Left lung (tissue), 4 donors: ENCODE measurements at regions not wholly inside any gene's neighbourhood (a gene's known extent, or its start where the extent isn't known, plus 50 kb on each side); places are given as distances from the start of the nearest gene placed in this dataset.

Experiments
- ATAC-seq: fragments of 200-7000 bp; cut with Tn5 transposase; one replicate; pipeline ENCODE4 v1.9.1; 2020; ENCODE audit warnings: moderate library complexity
- DNase-seq, 4 donors: peaks; one replicate each; pipeline ENCODE4 v3.0.0-alpha.2; 2013 to 2020
- H3K27ac ChIP-seq, 2 donors: fragments of 200-600 bp; sonication (generic) in 1 of 2; one replicate each; pipeline versions ENCODE4 v1.5.0 to v1.8.0; 2020 to 2021
- H3K27me3 ChIP-seq, 2 donors: fragments of 200-600 bp; sonication (generic) in 1 of 2; one replicate each; pipeline versions ENCODE4 v1.5.0 to v1.8.0; 2020 to 2021
- H3K36me3 ChIP-seq, 2 donors: fragments of 200-600 bp; sonication (generic) in 1 of 2; one replicate each; pipeline versions ENCODE4 v1.5.0 to v1.8.0; 2020 to 2021
- H3K4me1 ChIP-seq, 2 donors: fragments of 200-600 bp; one replicate each; pipeline ENCODE4 v1.8.0; 2021
- H3K4me3 ChIP-seq, 2 donors: fragments of 200-600 bp; sonication (generic) in 1 of 2; one replicate each; pipeline versions ENCODE4 v1.5.0 to v1.8.0; 2020 to 2021; ENCODE audit warnings: mild to moderate bottlenecking in 1 of 2
- H3K9me3 ChIP-seq, 2 donors: fragments of 200-600 bp; sonication (generic) in 1 of 2; one replicate each; pipeline versions ENCODE4 v1.5.0 to v1.8.0; 2020 to 2021
- CTCF ChIP-seq, 2 donors: fragments of 200-600 bp; sonication (generic) in 1 of 2; IDR thresholded peaks; one replicate each; pipeline versions ENCODE4 v1.5.0 to v1.8.0; 2021; ENCODE audit warnings: antibody characterized with exemption in 2 of 2
- intact Hi-C, 2 donors: fragments of 100-400 bp; cut with DNase I; formaldehyde crosslinking; loops; one replicate each; pipeline versions ENCODE4 v1.11.2 to v1.14.2; 2022
- donor health status: DM: no; HTN: yes; CAD: no.
- donor health status: DM: no; HTN: no; CAD: no.

- Histone ChIP-seq H3K27ac (no peak overlapping the region), H3K9me3 (peaks cover 0 to 7% of the 10 kb centered on the region in 2 donors), H3K4me1 (no peaks in the 10 kb centered on the region), H3K27me3 (no peaks in the 10 kb centered on the region), H3K4me3 (no peak overlapping the region), H3K36me3 (no peaks in the 10 kb centered on the region)
- DNase-seq (no peak), ATAC-seq (no peak)
- intact Hi-C loops: no loop called here
- TF ChIP-seq CTCF (IDR thresholded peaks at IDR 0.05): no peak
Measured at GRCh38 chr1:211206981-211207380, 52.2 kb upstream of the RCOR3 start.

- TF ChIP-seq CTCF (IDR thresholded peaks at IDR 0.05): no peak
- no peak for ATAC-seq
- no peaks in the 10 kb centered on the region for H3K4me1 ChIP-seq
- H3K27ac ChIP-seq: no peak overlapping the region
- no peak overlapping the region for H3K4me3 ChIP-seq
- peaks cover 0 to 2% of the 10 kb centered on the region in 2 donors for H3K9me3 ChIP-seq
- H3K27me3 ChIP-seq: no peaks in the 10 kb centered on the region
- intact Hi-C loops: no loop called here
- no peak for DNase-seq
- no peaks in the 10 kb centered on the region for H3K36me3 ChIP-seq
Measured at GRCh38 chr1:211200311-211200710, 58.9 kb upstream of the RCOR3 start.

GRCh38 chr1:211198880-211199279 lies 60.3 kb upstream of the RCOR3 start:
- no peak for TF ChIP-seq CTCF (IDR thresholded peaks at IDR 0.05)
- Histone ChIP-seq H3K4me1 (no peaks in the 10 kb centered on the region), H3K27me3 (no peaks in the 10 kb centered on the region), H3K9me3 (peaks cover 0 to 2% of the 10 kb centered on the region in 2 donors), H3K27ac (no peak overlapping the region), H3K4me3 (no peak overlapping the region), H3K36me3 (no peaks in the 10 kb centered on the region)
- DNase-seq (no peak), ATAC-seq (peak; percentile 31)
- intact Hi-C loops: no loop called here

GRCh38 chr1:211198111-211198510 lies 61.1 kb upstream of the RCOR3 start:
- ATAC-seq (peak; percentile 58), DNase-seq (no peak)
- intact Hi-C loops: no loop called here
- Histone ChIP-seq H3K36me3 (no peaks in the 10 kb centered on the region), H3K27me3 (no peaks in the 10 kb centered on the region), H3K27ac (no peak overlapping the region), H3K9me3 (peaks cover 0 to 2% of the 10 kb centered on the region in 2 donors), H3K4me3 (no peak overlapping the region), H3K4me1 (no peaks in the 10 kb centered on the region)
- TF ChIP-seq CTCF (IDR thresholded peaks at IDR 0.05): no peak

GRCh38 chr1:211196880-211197279 lies 62.3 kb upstream of the RCOR3 start:
- H3K9me3 ChIP-seq: peaks cover 0 to 2% of the 10 kb centered on the region in 2 donors
- H3K27ac ChIP-seq: no peak overlapping the region
- no peak for ATAC-seq
- intact Hi-C loops: no loop called here
- H3K4me1 ChIP-seq: no peaks in the 10 kb centered on the region
- no peaks in the 10 kb centered on the region for H3K27me3 ChIP-seq
- no peaks in the 10 kb centered on the region for H3K36me3 ChIP-seq
- no peak overlapping the region for H3K4me3 ChIP-seq
- no peak for DNase-seq
- no peak for TF ChIP-seq CTCF (IDR thresholded peaks at IDR 0.05)
